ENCODE measurements at regions not wholly inside any gene's neighbourhood (a gene's known extent, or its start where the extent isn't known, plus 50 kb on each side); places are given as distances from the start of the nearest gene placed in this dataset.

DNA sequence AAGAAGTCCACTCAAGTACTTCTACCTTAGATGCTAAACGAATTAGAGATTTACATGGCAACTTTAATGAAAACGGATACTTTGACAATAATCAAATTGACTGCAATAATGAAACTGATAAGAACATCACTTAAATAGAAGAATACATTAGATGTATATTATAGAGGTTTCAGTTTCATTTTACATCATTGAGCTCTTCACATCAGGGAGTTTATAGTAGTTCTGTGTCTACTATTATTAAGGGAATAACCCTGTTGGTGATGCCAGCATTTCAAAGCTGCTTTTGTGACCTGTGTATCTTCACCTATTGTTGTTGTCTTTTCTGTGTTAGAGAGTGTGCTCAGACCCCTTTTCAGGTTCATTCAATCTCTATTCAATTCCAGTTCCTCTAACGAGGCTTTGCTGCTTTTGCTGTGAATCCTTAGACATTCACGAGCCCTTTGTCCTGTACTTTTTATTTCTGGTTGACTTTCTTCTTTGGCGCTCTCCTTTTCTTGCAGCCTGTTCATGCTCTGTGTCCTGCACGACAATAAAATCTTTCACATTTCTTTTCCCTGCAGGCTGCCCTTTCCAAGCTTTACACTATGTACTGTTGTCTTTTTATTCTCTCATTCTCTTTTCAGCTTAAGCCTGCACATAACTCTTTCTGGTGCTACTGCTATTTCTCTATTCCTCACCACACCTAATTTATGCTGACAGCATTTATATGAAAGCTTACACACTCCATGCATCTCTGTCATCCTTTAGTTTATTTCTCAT lies 232.1 kb downstream of the CPE start:
- TF ChIP-seq FOS (IDR thresholded peaks at IDR 0.05; ENCODE audit: borderline replicate concordance, insufficient read depth, low read length) (no peak), JUN (IDR thresholded peaks at IDR 0.05; ENCODE audit: borderline replicate concordance, insufficient read depth, insufficient read length, low read depth) (no peak), MAX (IDR thresholded peaks at IDR 0.05; ENCODE audit: insufficient read depth, insufficient read length) (no peak), POLR2A (IDR thresholded peaks at IDR 0.05; ENCODE audit: low read depth, low read length) (no peak), MYC (IDR thresholded peaks at IDR 0.05; ENCODE audit: low read depth, low read length) (no peak), EZH2 (IDR thresholded peaks at IDR 0.05; ENCODE audit: borderline replicate concordance, low read depth, low read length, severe bottlenecking) (no peak), GATA2 (IDR thresholded peaks at IDR 0.05; ENCODE audit: insufficient read depth, insufficient read length, low read depth, low read length) (no peak)
- TF ChIP-seq, protein P1, sequence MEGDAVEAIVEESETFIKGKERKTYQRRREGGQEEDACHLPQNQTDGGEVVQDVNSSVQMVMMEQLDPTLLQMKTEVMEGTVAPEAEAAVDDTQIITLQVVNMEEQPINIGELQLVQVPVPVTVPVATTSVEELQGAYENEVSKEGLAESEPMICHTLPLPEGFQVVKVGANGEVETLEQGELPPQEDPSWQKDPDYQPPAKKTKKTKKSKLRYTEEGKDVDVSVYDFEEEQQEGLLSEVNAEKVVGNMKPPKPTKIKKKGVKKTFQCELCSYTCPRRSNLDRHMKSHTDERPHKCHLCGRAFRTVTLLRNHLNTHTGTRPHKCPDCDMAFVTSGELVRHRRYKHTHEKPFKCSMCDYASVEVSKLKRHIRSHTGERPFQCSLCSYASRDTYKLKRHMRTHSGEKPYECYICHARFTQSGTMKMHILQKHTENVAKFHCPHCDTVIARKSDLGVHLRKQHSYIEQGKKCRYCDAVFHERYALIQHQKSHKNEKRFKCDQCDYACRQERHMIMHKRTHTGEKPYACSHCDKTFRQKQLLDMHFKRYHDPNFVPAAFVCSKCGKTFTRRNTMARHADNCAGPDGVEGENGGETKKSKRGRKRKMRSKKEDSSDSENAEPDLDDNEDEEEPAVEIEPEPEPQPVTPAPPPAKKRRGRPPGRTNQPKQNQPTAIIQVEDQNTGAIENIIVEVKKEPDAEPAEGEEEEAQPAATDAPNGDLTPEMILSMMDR (IDR thresholded peaks at IDR 0.05; ENCODE audit: extremely low read depth in 1 of 2, insufficient read depth in 1 of 2, low read depth in 1 of 2, low read length in 2 of 2): no peak
